Renal pelvis (tissue), 1 donor: ENCODE measurements at regions not wholly inside any gene's neighbourhood (a gene's known extent, or its start where the extent isn't known, plus 50 kb on each side); places are given as distances from the start of the nearest gene placed in this dataset.

Experiments used
- DNase-seq: peaks from one replicate; pipeline ENCODE4 v3.0.0-alpha.2; 2013

- no peak for DNase-seq
These were observed 138.7 kb upstream of the BACH2 start for GRCh38 chr6:90435207-90435899.

GRCh38 chr6:90434094-90434493, 137.5 kb upstream of the BACH2 start:
- no peak for DNase-seq

GRCh38 chr6:90432937-90433336, 136.3 kb upstream of the BACH2 start:
- DNase-seq, result no peak

- no peak for DNase-seq
These were observed 135.6 kb upstream of the BACH2 start for GRCh38 chr6:90432041-90432775.

GRCh38 chr6:90431576-90431975, 134.9 kb upstream of the BACH2 start:
- DNase-seq, result no peak

- no peak for DNase-seq
These were observed 133.1 kb upstream of the BACH2 start for GRCh38 chr6:90429713-90430112.

GRCh38 chr6:90428514-90428913, 131.9 kb upstream of the BACH2 start:
- DNase-seq, result no peak

- no peak for DNase-seq
These were observed 128.6 kb upstream of the BACH2 start for GRCh38 chr6:90425161-90425641.

GRCh38 chr6:90424580-90424979, 127.9 kb upstream of the BACH2 start:
- DNase-seq, result no peak

GRCh38 chr6:90421666-90422065, 125.0 kb upstream of the BACH2 start:
- no peak for DNase-seq

- DNase-seq, result no peak
These were observed 123.9 kb upstream of the BACH2 start for GRCh38 chr6:90420500-90420899.

GRCh38 chr6:90417385-90417784, 120.7 kb upstream of the BACH2 start:
- DNase-seq, result no peak

- no peak for DNase-seq
These were observed 119.7 kb upstream of the BACH2 start for GRCh38 chr6:90416322-90416721.

- DNase-seq, result no peak
These were observed 118.5 kb upstream of the BACH2 start for GRCh38 chr6:90415178-90415577.

- no peak for DNase-seq
These were observed 117.7 kb upstream of the BACH2 start for GRCh38 chr6:90414352-90414751.

- DNase-seq, result peak; percentile 71
These were observed 117.2 kb upstream of the BACH2 start for GRCh38 chr6:90413867-90414266.

- no peak for DNase-seq
These were observed 116.8 kb upstream of the BACH2 start for GRCh38 chr6:90413396-90413795.

- DNase-seq, result no peak
These were observed 116.1 kb upstream of the BACH2 start for GRCh38 chr6:90412538-90413369.

- DNase-seq, result no peak
These were observed 114.7 kb upstream of the BACH2 start for GRCh38 chr6:90411292-90411781.

GRCh38 chr6:90409700-90410099, 113.1 kb upstream of the BACH2 start:
- DNase-seq, result no peak

- no peak for DNase-seq
These were observed 110.3 kb upstream of the BACH2 start for GRCh38 chr6:90406957-90407356.

- no peak for DNase-seq
These were observed 109.6 kb upstream of the BACH2 start for GRCh38 chr6:90406142-90406794.
